Neural cell (in vitro differentiated cells): ENCODE measurements at regions not wholly inside any gene's neighbourhood (a gene's known extent, or its start where the extent isn't known, plus 50 kb on each side); places are given as distances from the start of the nearest gene placed in this dataset.

Experiments
- POLR2AphosphoS5 ChIP-seq: IDR thresholded peaks from 2 replicates; pipeline ENCODE4 v1.6.1; 2012
- TAF1 ChIP-seq: IDR thresholded peaks from 2 replicates; pipeline ENCODE4 v1.6.1; 2012; ENCODE audit warnings: low read depth
- TF ChIP-seq, protein P1 (sequence below): fragments of 450-650 bp; IDR thresholded peaks from 2 replicates; pipeline ENCODE4 v1.5.1; 2014; ENCODE audit warnings: antibody characterized with exemption, mild to moderate bottlenecking, moderate library complexity; ENCODE audit not compliant: poor library complexity, severe bottlenecking

GRCh38 chr9:3699883-3700282 is 174.1 kb upstream of the RFX3 start:
- TF ChIP-seq TAF1 (no peak), POLR2AphosphoS5 (no peak)
- TF ChIP-seq, protein P1, sequence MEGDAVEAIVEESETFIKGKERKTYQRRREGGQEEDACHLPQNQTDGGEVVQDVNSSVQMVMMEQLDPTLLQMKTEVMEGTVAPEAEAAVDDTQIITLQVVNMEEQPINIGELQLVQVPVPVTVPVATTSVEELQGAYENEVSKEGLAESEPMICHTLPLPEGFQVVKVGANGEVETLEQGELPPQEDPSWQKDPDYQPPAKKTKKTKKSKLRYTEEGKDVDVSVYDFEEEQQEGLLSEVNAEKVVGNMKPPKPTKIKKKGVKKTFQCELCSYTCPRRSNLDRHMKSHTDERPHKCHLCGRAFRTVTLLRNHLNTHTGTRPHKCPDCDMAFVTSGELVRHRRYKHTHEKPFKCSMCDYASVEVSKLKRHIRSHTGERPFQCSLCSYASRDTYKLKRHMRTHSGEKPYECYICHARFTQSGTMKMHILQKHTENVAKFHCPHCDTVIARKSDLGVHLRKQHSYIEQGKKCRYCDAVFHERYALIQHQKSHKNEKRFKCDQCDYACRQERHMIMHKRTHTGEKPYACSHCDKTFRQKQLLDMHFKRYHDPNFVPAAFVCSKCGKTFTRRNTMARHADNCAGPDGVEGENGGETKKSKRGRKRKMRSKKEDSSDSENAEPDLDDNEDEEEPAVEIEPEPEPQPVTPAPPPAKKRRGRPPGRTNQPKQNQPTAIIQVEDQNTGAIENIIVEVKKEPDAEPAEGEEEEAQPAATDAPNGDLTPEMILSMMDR = no peak
